IMR-90 (cell line): ENCODE measurements at regions not wholly inside any gene's neighbourhood (a gene's known extent, or its start where the extent isn't known, plus 50 kb on each side); places are given as distances from the start of the nearest gene placed in this dataset.

Source experiments
- ATAC-seq: fragments of 200-7000 bp; cut with Tn5 transposase; 2 replicates; pipeline ENCODE4 v1.9.1; 2020; ENCODE audit warnings: low read depth, mild to moderate bottlenecking, moderate library complexity
- BruUV-seq: library from RNA; stranded (reverse); fragments of 400-500 nt; replicated peaks from 2 replicates; lab custom pipeline; 2021; lab: Mats Ljungman, UMichigan
- CTCF ChIA-PET: fragments of 300-600 bp; formaldehyde crosslinking; extraction: SDS; loops from one replicate; lab custom pipeline; 2021; ENCODE audit warnings: antibody characterized with exemption; lab: Yijun Ruan, JAX
- POLR2A ChIA-PET: fragments of 300-600 bp; sonication (Branson Sonifier 250); formaldehyde crosslinking; loops from one replicate; lab custom pipeline; 2022; ENCODE audit warnings: antibody characterized with exemption; ENCODE audit not compliant: unreplicated experiment; lab: Charles Lee
- DNase-seq: peaks from one replicate; pipeline ENCODE4 v3.0.0; 2013
- H2AFZ ChIP-seq: replicated peaks from 2 replicates; pipeline ENCODE3; 2013; ENCODE audit warnings: low read length, mild to moderate bottlenecking; ENCODE audit not compliant: poor library complexity
- H2AK5ac ChIP-seq: 2 replicates; pipeline ENCODE4 v1.6.1; 2013; ENCODE audit warnings: low read depth, low read length, inconsistent platforms
- H2AK9ac ChIP-seq: replicated peaks from 2 replicates; pipeline ENCODE3; 2013; ENCODE audit warnings: mild to moderate bottlenecking, low read depth, low read length, moderate library complexity; ENCODE audit not compliant: poor library complexity
- H2BK120ac ChIP-seq: 2 replicates; pipeline ENCODE4 v1.6.1; 2013; ENCODE audit warnings: low read depth, low read length, inconsistent platforms
- H2BK15ac ChIP-seq: 3 replicates; pipeline ENCODE4 v1.6.1; 2013; ENCODE audit warnings: low read depth, low read length, inconsistent platforms
- H2BK20ac ChIP-seq: 2 replicates; pipeline ENCODE4 v1.6.1; 2013; ENCODE audit warnings: low read depth, mild to moderate bottlenecking, inconsistent platforms, low read length, moderate library complexity
- H2BK5ac ChIP-seq: 2 replicates; pipeline ENCODE4 v1.6.1; 2013; ENCODE audit warnings: mild to moderate bottlenecking, low read depth, low read length, inconsistent platforms; ENCODE audit not compliant: poor library complexity, severe bottlenecking
- H3K14ac ChIP-seq: replicated peaks from 2 replicates; pipeline ENCODE4 v1.6.1; 2013; ENCODE audit warnings: low read depth, low read length, inconsistent platforms
- H3K18ac ChIP-seq: 2 replicates; pipeline ENCODE4 v1.6.1; 2013; ENCODE audit warnings: low read depth, low read length, control low read depth
- H3K23ac ChIP-seq: 2 replicates; pipeline ENCODE4 v1.6.1; 2013; ENCODE audit warnings: low read depth, low read length, inconsistent platforms
- H3K27ac ChIP-seq: 2 replicates; pipeline ENCODE4 v1.5.1; 2013; ENCODE audit warnings: mild to moderate bottlenecking, control low read depth, low read length; ENCODE audit not compliant: insufficient read depth
- H3K27me3 ChIP-seq: 2 replicates; pipeline ENCODE4 v1.6.1; 2013; ENCODE audit warnings: low read length; ENCODE audit not compliant: control insufficient read depth, insufficient read depth
- H3K36me3 ChIP-seq: 2 replicates; pipeline ENCODE4 v1.6.1; 2013; ENCODE audit warnings: low read length, mixed read lengths; ENCODE audit not compliant: control insufficient read depth, insufficient read depth
- H3K4ac ChIP-seq: 2 replicates; pipeline ENCODE4 v1.6.1; 2013; ENCODE audit warnings: low read depth, low read length, inconsistent platforms
- H3K4me1 ChIP-seq: 2 replicates; pipeline ENCODE4 v1.6.1; 2013; ENCODE audit warnings: low read length, mixed read lengths; ENCODE audit not compliant: control insufficient read depth, insufficient read depth
- H3K4me2 ChIP-seq: 2 replicates; pipeline ENCODE4 v1.6.1; 2013; ENCODE audit warnings: low read depth, mild to moderate bottlenecking, control low read depth, low read length, moderate library complexity
- H3K4me3 ChIP-seq: 2 replicates; pipeline ENCODE4 v1.5.1; 2013; ENCODE audit warnings: low read depth, mild to moderate bottlenecking, control low read depth, low read length, moderate library complexity; ENCODE audit not compliant: insufficient read depth
- H3K56ac ChIP-seq: 2 replicates; pipeline ENCODE4 v1.6.1; 2013; ENCODE audit warnings: low read length, inconsistent platforms; ENCODE audit not compliant: insufficient read depth; ENCODE audit errors: extremely low read depth
- H3K79me1 ChIP-seq, 2 experiments: 2 replicates each; pipeline ENCODE4 v1.6.1; 2013; ENCODE audit warnings: low read length in 2 of 2, inconsistent platforms in 1 of 2, low read depth in 1 of 2
- H3K9ac ChIP-seq: 2 replicates; pipeline ENCODE4 v1.6.1; 2013; ENCODE audit warnings: low read depth, low read length, control low read depth
- H3K9me1 ChIP-seq: 2 replicates; pipeline ENCODE4 v1.6.1; 2013; ENCODE audit warnings: low read length, inconsistent platforms; ENCODE audit not compliant: insufficient read depth
- H3K9me3 ChIP-seq: 2 replicates; pipeline ENCODE4 v1.6.1; 2013; ENCODE audit warnings: low read length; ENCODE audit not compliant: control insufficient read depth, insufficient read depth
- H4K20me1 ChIP-seq: 2 replicates; pipeline ENCODE4 v1.6.1; 2013; ENCODE audit warnings: low read length, inconsistent platforms; ENCODE audit not compliant: insufficient read depth
- H4K5ac ChIP-seq: 2 replicates; pipeline ENCODE4 v1.6.1; 2013; ENCODE audit warnings: mild to moderate bottlenecking, low read depth, low read length, control low read depth
- H4K8ac ChIP-seq, 2 experiments: 2 replicates each; pipeline ENCODE4 v1.6.1; 2013; ENCODE audit warnings: low read depth in 2 of 2, low read length in 2 of 2, control low read depth in 1 of 2, inconsistent platforms in 1 of 2
- H4K91ac ChIP-seq: 2 replicates; pipeline ENCODE4 v1.6.1; 2013; ENCODE audit warnings: low read depth, low read length, inconsistent platforms; ENCODE audit not compliant: insufficient read depth
- BHLHE40 ChIP-seq: fragments of 150-350 bp; IDR thresholded peaks from 2 replicates; pipeline ENCODE4 v1.6.1; 2016; ENCODE audit warnings: mild to moderate bottlenecking, low read depth, low read length
- CEBPB ChIP-seq: IDR thresholded peaks from 2 replicates; pipeline ENCODE4 v1.6.1; 2012; ENCODE audit warnings: low read depth, low read length, improper control_type of control experiment
- CHD1 ChIP-seq: IDR thresholded peaks from 2 replicates; pipeline ENCODE4 v1.6.1; 2012; ENCODE audit warnings: low read depth, low read length, improper control_type of control experiment
- CTCF ChIP-seq: conservative IDR thresholded peaks from 2 replicates; pipeline ENCODE4 v1.5.1; 2012; ENCODE audit warnings: mild to moderate bottlenecking, low read depth, low read length, improper control_type of control experiment
- ELK1 ChIP-seq: fragments of 150-350 bp; IDR thresholded peaks from 2 replicates; pipeline ENCODE4 v1.6.1; 2016; ENCODE audit warnings: low read depth, mild to moderate bottlenecking, low read length, moderate library complexity, borderline replicate concordance
- MAFK ChIP-seq: IDR thresholded peaks from 2 replicates; pipeline ENCODE4 v1.6.1; 2012; ENCODE audit warnings: low read depth, low read length, improper control_type of control experiment
- MAZ ChIP-seq: IDR thresholded peaks from 2 replicates; pipeline ENCODE4 v1.6.1; 2012; ENCODE audit warnings: low read depth, mild to moderate bottlenecking, low read length, improper control_type of control experiment, moderate library complexity, borderline replicate concordance
- MXI1 ChIP-seq: IDR thresholded peaks from 2 replicates; pipeline ENCODE4 v1.6.1; 2012; ENCODE audit warnings: low read depth, mild to moderate bottlenecking, low read length, moderate library complexity, borderline replicate concordance
- NFE2L2 ChIP-seq: fragments of 150-350 bp; IDR thresholded peaks from 2 replicates; pipeline ENCODE4 v1.6.1; 2016; ENCODE audit warnings: low read depth, mild to moderate bottlenecking, low read length
- POLR2A ChIP-seq: IDR thresholded peaks from 2 replicates; pipeline ENCODE4 v1.6.1; 2012; ENCODE audit warnings: mild to moderate bottlenecking, low read depth, low read length
- SMC3 ChIP-seq: fragments of 150-350 bp; IDR thresholded peaks from 2 replicates; pipeline ENCODE4 v1.6.1; 2016; ENCODE audit warnings: low read depth, mild to moderate bottlenecking, antibody characterized with exemption, low read length, moderate library complexity
- USF2 ChIP-seq: fragments of 150-350 bp; IDR thresholded peaks from 2 replicates; pipeline ENCODE4 v1.6.1; 2017; ENCODE audit warnings: mild to moderate bottlenecking, antibody characterized with exemption, low read length, low read depth
- WGBS, 2 experiments: methylation state at CpG; one replicate each; pipeline versions ENCODE4 v1.1.5 to v1.1.7; 2013; ENCODE audit warnings: missing lambda C conversion rate in 2 of 2; ENCODE audit not compliant: insufficient read length in 1 of 2; ENCODE audit errors: extremely low coverage in 2 of 2; 5-methylcytosine and 5-hydroxymethylcytosine counted together
- dilution Hi-C: fragments of 300-500 bp; cut with HindIII; formaldehyde crosslinking; loops from one replicate; pipeline ENCODE4 v1.14.3; 2018; ENCODE audit warnings: low sequenced_read_pairs; ENCODE audit not compliant: unreplicated experiment
- in situ Hi-C: fragments of 300-500 bp; cut with MboI; formaldehyde crosslinking; loops from 3 replicates; pipeline ENCODE4 v1.14.3; 2019; ENCODE audit warnings: low sequenced_read_pairs, inconsistent platforms, mixed read lengths
- intact Hi-C: fragments of 100-400 bp; cut with micrococcal nuclease; formaldehyde crosslinking; loops from 2 replicates; pipeline ENCODE4 v1.10.0; 2022

- H2AK9ac ChIP-seq: no peak overlapping the region
- BruUV-seq: no TSS peak
- ATAC-seq (no peak), DNase-seq (no peak)
- intact Hi-C loops: no loop called here
- no peak overlapping the region for H3K18ac ChIP-seq
- H3K9ac ChIP-seq: no peak overlapping the region
- 38% methylated on average over 2 of the region's 5 CpGs; no CpG with 5 or more reads in 1 of the 2 experiments for WGBS, 2 experiments
- H3K4ac ChIP-seq: no peak overlapping the region
- no peak overlapping the region for H4K8ac ChIP-seq
- no peak overlapping the region for H3K23ac ChIP-seq
- no peaks in the 10 kb centered on the region for H3K36me3 ChIP-seq
- H3K27me3 ChIP-seq: no peaks in the 10 kb centered on the region
- H2AFZ ChIP-seq: no peak overlapping the region
- no peaks in the 10 kb centered on the region for H4K20me1 ChIP-seq
- H2BK120ac ChIP-seq: no peak overlapping the region
- no peak overlapping the region for H3K27ac ChIP-seq
- H4K5ac ChIP-seq: no peak overlapping the region
- no peak overlapping the region for H2AK5ac ChIP-seq
- TF ChIP-seq BHLHE40 (no peak), SMC3 (no peak), USF2 (no peak), CEBPB (no peak), CTCF (no peak), CHD1 (no peak), POLR2A (no peak), MAFK (no peak), ELK1 (no peak), MXI1 (no peak), MAZ (no peak), NFE2L2 (no peak)
- no peak overlapping the region for H4K91ac ChIP-seq
- no peak overlapping the region for H3K4me3 ChIP-seq
- ChIA-PET CTCF (no interaction called here), POLR2A (no interaction called here)
- in situ Hi-C loops: no loop called here
- no peak overlapping the region for H2BK5ac ChIP-seq
- no peaks in the 10 kb centered on the region for H3K4me1 ChIP-seq
- no peak overlapping the region for H2BK20ac ChIP-seq
- H3K9me3 ChIP-seq: no peaks in the 10 kb centered on the region
- H3K56ac ChIP-seq: no peak overlapping the region
- H3K14ac ChIP-seq: no peak overlapping the region
- dilution Hi-C loops: no loop called here
- H3K9me1 ChIP-seq: no peaks in the 10 kb centered on the region
- H3K4me2 ChIP-seq: no peak overlapping the region
- H3K79me1 ChIP-seq: no peaks in the 10 kb centered on the region
- no peak overlapping the region for H2BK15ac ChIP-seq
Measured at GRCh38 chr2:136251885-136252585, 134.1 kb upstream of the CXCR4 start.
